ENCODE measurements at regions not wholly inside any gene's neighbourhood (a gene's known extent, or its start where the extent isn't known, plus 50 kb on each side); places are given as distances from the start of the nearest gene placed in this dataset.

DNA sequence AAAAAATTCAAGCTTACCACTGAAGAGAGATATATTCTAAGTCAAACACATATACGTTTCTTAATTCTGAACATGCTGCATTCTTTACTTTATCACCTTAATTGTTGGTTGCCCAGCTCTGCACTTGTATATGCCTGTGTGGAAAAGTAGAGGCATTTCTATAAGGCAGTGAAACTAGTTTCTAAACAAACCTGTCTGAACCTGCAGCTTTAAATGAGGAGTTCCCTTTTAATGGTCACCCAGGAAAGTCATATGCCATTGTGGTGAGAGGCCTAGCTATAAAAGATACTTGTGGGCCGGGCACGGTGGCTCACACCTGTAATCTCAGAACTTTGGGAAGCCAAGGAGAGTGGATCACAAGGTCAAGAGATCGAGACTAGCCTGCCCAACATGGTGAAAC lies 147.4 kb upstream of the RXFP1 start:
- no TSS peak for BruUV-seq (replicated peaks)
- ATAC-seq (no peak), DNase-seq (ENCODE audit: low read depth, low spot score) (no peak)
- ChIA-PET POLR2A (no interaction called here), CTCF (no interaction called here)
- H3K4me3 ChIP-seq (ENCODE audit: low read depth in 2 of 2, low read length in 2 of 2) = no peak overlapping the region
- no peaks in the 10 kb centered on the region for H3K27me3 ChIP-seq (ENCODE audit: control insufficient read depth, insufficient read depth, low read length)
- H3K9me3 ChIP-seq (ENCODE audit: control insufficient read depth, insufficient read depth, low read depth, low read length) = no peaks in the 10 kb centered on the region
- no peak overlapping the region for H3K27ac ChIP-seq (ENCODE audit: low read length)
- no peak for TF ChIP-seq POLR2AphosphoS5 (IDR thresholded peaks at IDR 0.05; ENCODE audit: low read depth, low read length)
- TF ChIP-seq TCF7L2 (IDR thresholded peaks at IDR 0.05; ENCODE audit: low read depth, low read length) = no peak
- TF ChIP-seq, protein P1, sequence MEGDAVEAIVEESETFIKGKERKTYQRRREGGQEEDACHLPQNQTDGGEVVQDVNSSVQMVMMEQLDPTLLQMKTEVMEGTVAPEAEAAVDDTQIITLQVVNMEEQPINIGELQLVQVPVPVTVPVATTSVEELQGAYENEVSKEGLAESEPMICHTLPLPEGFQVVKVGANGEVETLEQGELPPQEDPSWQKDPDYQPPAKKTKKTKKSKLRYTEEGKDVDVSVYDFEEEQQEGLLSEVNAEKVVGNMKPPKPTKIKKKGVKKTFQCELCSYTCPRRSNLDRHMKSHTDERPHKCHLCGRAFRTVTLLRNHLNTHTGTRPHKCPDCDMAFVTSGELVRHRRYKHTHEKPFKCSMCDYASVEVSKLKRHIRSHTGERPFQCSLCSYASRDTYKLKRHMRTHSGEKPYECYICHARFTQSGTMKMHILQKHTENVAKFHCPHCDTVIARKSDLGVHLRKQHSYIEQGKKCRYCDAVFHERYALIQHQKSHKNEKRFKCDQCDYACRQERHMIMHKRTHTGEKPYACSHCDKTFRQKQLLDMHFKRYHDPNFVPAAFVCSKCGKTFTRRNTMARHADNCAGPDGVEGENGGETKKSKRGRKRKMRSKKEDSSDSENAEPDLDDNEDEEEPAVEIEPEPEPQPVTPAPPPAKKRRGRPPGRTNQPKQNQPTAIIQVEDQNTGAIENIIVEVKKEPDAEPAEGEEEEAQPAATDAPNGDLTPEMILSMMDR (IDR thresholded peaks at IDR 0.05) = no peak
- no peak for TF ChIP-seq REST (IDR thresholded peaks at IDR 0.05; ENCODE audit: insufficient read depth in 1 of 2, low read depth in 2 of 2, low read length in 1 of 2)
- TF ChIP-seq SIN3A (IDR thresholded peaks at IDR 0.05; ENCODE audit: borderline replicate concordance, insufficient read depth, low read depth, low read length) = no peak
- no peaks in the 10 kb centered on the region for H3K4me1 ChIP-seq (ENCODE audit: control insufficient read depth, insufficient read depth, low read length)
- no peaks in the 10 kb centered on the region for H3K36me3 ChIP-seq (ENCODE audit: control insufficient read depth, insufficient read depth, low read length)
- in situ Hi-C loops (cut with HindIII; ENCODE audit: low pct_unique_long_range_greater_than_20kb, low sequenced_read_pairs) = no loop called here
- intact Hi-C loops (cut with micrococcal nuclease; ENCODE audit: unreplicated experiment) = no loop called here

DNA sequence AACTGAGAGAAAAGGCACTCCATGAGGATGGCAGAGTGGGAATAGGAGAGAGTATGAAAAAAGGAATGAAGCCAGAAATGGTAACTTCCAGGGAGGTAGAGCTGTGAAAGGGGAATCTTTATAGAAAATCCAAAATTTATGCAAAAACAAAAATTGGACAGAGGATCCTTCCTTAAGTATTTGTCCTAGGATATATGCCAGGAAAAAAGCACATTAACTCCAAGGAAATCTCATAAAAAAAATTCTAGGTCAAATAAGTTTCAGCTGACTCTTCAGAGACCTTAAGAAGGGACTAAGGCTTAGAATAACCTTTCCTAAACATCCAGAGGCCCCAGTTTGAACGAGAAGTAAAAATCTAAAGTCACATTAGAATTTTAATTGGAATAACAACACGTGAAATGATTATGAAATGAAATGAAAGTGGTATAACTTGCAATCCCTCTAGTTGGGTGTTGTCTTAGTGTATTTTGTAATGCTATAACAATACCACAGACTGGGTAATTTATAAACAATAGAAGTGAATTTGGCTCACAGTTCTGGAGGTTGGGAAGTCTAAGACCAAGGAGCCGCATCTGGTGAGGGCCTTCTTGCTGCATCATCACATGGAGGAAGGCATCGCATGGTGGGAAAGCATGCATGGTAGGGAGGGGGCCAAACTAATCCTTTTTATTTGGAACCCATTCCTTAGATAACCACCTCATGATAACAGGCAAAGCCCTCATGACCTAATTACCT lies 145.4 kb upstream of the RXFP1 start:
- no peak overlapping the region for H3K4me3 ChIP-seq (ENCODE audit: low read depth in 2 of 2, low read length in 2 of 2)
- no peaks in the 10 kb centered on the region for H3K27me3 ChIP-seq (ENCODE audit: control insufficient read depth, insufficient read depth, low read length)
- no peak for ATAC-seq
- no peak for DNase-seq (ENCODE audit: low read depth, low spot score)
- intact Hi-C loops (cut with micrococcal nuclease; ENCODE audit: unreplicated experiment) = no loop called here
- in situ Hi-C loops (cut with HindIII; ENCODE audit: low pct_unique_long_range_greater_than_20kb, low sequenced_read_pairs) = no loop called here
- ChIA-PET CTCF (no interaction called here), POLR2A (no interaction called here)
- H3K27ac ChIP-seq (ENCODE audit: low read length) = no peak overlapping the region
- no peaks in the 10 kb centered on the region for H3K4me1 ChIP-seq (ENCODE audit: control insufficient read depth, insufficient read depth, low read length)
- no TSS peak for BruUV-seq (replicated peaks)
- H3K9me3 ChIP-seq (ENCODE audit: control insufficient read depth, insufficient read depth, low read depth, low read length) = no peaks in the 10 kb centered on the region
- no peaks in the 10 kb centered on the region for H3K36me3 ChIP-seq (ENCODE audit: control insufficient read depth, insufficient read depth, low read length)
- TF ChIP-seq TCF7L2 (IDR thresholded peaks at IDR 0.05; ENCODE audit: low read depth, low read length) (no peak), REST (IDR thresholded peaks at IDR 0.05; ENCODE audit: insufficient read depth in 1 of 2, low read depth in 2 of 2, low read length in 1 of 2) (no peak), POLR2AphosphoS5 (IDR thresholded peaks at IDR 0.05; ENCODE audit: low read depth, low read length) (no peak), SIN3A (IDR thresholded peaks at IDR 0.05; ENCODE audit: borderline replicate concordance, insufficient read depth, low read depth, low read length) (no peak)
- TF ChIP-seq, protein P1 (IDR thresholded peaks at IDR 0.05) = no peak

Measured in Panc1 (cell line).